ELR (cell line): ENCODE measurements at regions not wholly inside any gene's neighbourhood (a gene's known extent, or its start where the extent isn't known, plus 50 kb on each side); places are given as distances from the start of the nearest gene placed in this dataset.
"Not testable (repeated sequence)": the region's sequence is repeated elsewhere in the genome, so short reads cannot be mapped to it uniquely, and the experiment has no call there.

ENCODE experiments used
- DNase-seq: peaks from one replicate; pipeline ENCODE4 v3.0.0-alpha.2; 2015; ENCODE audit warnings: low read depth

DNA sequence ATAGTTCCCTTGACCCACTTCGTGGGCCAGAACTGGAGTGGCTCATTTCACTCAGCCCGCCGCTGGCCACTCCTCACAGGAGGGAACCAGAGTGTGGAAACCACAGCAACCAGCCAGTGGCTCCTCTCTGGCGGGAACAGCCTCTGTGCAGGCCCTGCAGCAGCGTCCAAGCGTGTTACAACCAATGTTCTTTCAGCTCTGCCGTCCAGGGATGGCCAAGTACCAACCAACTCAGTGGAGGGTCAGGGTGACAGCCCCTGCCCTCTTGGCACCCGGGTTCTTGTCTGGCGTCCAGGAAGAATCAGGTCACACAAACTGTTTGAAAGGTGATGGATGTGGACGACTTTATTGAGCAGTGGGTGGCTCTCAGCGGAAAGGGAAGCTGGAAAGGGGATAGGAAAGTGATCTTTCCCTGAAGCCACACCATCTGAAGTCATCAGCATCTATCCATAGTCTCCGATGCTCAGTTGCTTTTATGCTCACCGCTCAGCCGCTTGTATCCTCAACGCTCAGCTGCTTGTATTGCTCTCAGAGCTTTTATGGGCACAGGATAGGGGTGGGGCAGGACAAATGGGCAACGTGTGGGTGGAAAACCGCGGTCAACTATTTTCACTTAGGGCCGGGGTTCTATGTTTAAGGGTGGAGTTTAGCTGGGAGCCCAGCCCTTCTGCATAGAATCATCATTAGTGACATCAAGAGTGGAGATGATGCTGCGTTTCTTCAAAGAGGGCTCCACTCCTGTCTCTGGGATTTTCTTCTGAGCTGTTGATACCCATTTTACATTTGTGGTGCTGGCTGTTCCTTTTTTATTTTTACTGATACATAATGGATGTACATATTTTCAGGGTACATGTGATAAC lies 250.2 kb downstream of the RRAGC start:
- no peak for DNase-seq

DNA sequence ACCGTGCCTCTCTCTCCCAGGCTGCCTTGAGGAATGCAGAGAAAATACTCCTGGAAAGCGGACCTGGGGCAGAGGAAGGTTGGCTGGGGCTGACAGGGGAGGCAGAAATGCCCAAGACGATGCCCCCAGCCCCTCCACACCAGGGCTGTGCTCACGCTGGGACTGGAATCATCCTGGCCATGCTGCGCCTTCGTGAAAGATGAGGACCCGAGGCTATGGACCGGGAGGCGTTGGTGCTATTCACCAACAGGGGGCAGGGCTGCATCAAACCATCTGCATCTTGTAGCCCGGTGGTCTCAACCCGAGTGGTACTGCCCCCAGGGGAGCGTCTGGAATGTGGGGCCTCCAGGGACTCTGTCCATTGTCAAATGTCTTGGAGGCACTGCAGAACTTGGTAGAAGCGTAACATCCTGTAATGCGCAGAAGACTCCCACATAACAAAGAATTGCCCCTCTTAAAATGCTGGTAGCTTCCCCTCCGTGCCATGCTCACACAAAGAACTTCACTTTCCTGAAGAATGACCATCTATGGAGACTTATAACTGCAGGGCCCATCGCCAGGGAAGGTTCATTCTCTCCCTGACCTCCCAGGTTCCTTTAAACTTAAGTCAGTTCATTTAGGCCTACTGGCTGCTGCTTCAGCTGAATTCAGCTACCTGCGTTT lies 251.2 kb downstream of the RRAGC start:
- DNase-seq = peak; percentile 43

DNA sequence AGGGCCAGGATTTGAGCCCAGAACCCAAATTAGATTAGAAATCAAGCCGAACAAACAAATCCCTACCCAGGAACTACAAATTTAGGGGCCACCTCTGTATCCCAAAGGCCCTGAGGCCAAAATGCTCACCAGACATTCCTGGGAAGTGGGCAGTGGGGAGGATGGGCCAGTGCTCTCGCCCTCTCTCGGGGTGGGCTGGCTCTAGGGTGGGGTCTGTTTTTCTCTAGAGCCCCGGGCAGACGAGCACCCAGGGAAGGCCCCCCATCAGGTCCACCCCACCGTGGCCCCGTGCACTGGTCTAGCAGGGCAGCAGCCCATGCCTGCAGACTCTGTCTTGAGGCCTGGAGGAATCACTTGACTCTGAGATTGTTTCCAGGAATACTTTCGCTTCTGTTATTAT lies 252.0 kb downstream of the RRAGC start:
- DNase-seq = no peak

- no peak for DNase-seq
Observed at GRCh38 chr1:38605063-38605462, 254.5 kb downstream of the RRAGC start.

- no peak for DNase-seq
Observed at GRCh38 chr1:38603907-38604306, 255.7 kb downstream of the RRAGC start.

DNA sequence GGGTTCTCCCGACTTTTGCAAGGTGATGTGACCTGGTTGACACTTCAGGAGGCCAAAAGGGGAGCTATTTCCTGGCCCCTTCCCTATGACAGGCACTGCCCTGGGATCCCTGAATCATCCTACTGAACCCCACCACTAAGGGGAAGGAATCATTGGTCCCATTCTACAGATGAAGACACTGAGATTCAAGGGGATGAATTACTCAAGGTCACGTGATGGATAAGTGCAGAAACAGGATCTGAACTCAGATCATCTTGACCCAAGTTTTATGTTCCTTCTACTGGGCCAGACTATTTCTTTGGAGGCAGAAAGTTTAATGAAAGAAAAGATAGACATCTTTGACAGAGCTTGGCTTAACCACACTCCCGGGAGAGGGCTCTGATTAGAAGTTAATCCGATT lies 258.7 kb downstream of the RRAGC start:
- no peak for DNase-seq

DNA sequence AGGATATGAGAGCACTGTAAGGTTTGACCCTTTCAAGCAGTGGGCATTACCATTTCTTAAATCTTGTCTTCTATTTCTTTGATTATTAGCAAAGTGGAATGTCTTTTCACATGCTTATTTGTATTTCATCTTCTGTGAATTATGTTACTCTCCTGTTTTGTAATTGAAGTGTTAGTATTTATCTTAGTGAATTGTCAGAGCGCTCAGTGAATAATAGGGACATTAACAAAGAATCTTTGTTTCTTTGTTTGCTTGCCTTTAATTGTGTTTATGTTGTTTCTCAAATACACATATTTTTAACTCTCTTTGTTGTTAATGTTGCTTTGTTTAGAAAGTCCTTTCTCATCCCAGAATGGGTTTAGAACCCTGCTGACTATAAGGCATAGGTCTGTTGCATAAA lies 259.3 kb downstream of the RRAGC start:
- no peak for DNase-seq

DNA sequence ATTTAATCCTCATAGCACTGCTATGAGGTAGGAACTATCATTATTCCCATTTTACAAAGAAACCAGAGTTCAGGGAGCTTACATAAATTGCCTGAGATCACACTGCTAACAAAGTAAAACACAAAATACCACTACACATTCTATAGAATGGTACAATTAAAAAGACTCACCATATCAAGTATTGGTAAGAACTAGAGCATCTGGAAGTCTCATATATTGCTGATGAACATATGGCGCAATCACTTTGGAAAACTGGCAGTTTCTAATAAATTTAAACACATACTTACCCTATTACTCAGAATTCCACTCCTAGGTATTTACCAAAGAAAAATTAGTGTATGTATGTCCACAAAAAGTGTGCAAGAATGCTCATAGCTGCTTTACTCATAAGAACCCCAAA lies 261.5 kb downstream of the RRAGC start:
- DNase-seq = no peak

GRCh38 chr1:38589036-38589435 lies 270.5 kb downstream of the RRAGC start:
- no peak for DNase-seq

- DNase-seq = no peak
Observed at GRCh38 chr1:38587766-38588165, 271.8 kb downstream of the RRAGC start.

DNA sequence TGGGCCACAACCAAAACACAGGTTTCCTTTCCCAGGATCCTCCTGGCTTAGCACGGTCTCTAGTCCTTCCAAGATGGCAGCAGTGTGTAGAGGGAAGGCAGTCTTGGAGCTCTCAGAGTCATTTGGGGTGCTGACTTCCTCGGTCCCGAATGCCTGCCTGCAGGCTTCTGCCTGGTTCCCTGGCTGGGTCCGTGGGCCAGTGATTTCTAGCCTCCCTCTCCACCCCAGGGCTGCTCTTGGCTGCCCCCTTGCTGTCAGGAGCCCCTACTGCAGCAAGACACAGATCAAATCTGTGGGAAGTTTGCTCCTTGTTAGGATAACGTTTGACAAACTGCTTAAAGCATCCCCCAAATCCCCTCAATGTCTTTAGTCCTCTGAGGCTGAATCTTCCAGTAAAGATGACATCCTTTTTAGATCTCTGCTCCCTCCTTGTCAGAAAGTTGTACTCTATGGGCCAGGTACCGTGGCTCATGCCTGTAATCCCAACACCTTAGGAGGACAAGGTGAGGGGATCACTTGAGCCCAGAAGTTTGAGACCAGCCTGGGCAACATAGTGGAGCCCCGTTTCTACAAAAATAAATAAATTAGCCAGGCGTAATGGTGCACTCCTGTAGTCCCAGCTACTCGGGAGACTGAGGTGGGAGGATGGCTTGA lies 272.5 kb downstream of the RRAGC start:
- DNase-seq = peak; percentile 42

GRCh38 chr1:38585971-38586370 lies 273.6 kb downstream of the RRAGC start:
- DNase-seq = no peak

DNA sequence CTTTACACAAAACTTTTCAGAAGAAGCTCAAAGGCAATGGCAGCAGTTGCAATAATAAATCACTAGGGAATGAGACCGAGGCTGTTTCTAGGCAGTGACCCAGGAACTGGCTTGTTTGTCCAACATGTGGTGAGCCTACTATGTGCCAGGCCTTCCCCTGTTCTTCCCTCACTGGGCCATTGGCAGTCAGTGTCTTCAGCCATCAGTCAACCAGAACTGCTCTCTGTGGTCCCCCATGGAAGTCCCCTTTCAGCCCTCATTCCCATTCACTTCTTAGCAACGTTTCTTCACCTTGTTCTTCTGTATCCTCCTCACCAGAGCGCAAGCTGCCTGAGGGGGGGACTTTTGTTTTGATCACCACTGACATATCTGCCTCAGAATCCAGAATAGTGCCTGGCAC lies 274.1 kb downstream of the RRAGC start:
- no peak for DNase-seq

- no peak for DNase-seq
Observed at GRCh38 chr1:38584448-38585355, 274.9 kb downstream of the RRAGC start.

- not testable (repeated sequence) for DNase-seq
Observed at GRCh38 chr1:38583287-38583686, 276.3 kb downstream of the RRAGC start.

DNA sequence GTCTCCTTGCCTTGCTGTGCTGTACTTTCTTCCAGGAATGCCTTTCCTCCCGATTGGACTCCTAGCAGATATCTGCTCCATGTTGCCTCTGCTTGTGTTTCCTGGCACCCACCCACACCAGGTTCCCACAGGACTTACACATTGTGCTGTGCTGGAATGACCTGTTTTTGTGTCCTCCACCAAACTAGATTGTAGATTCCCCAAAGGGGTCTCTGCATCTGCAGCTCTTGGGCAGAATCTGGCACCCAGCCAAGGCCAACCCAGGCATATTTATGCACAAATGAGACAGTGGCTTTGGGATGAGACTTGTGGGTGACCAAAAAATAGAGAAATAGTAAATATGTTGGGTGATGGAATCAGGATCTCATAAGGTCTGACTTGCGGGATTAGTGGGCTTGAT lies 278.2 kb downstream of the RRAGC start:
- no peak for DNase-seq

- DNase-seq = no peak
Observed at GRCh38 chr1:38580594-38580993, 279.0 kb downstream of the RRAGC start.

- DNase-seq = no peak
Observed at GRCh38 chr1:38579056-38579455, 280.5 kb downstream of the RRAGC start.

DNA sequence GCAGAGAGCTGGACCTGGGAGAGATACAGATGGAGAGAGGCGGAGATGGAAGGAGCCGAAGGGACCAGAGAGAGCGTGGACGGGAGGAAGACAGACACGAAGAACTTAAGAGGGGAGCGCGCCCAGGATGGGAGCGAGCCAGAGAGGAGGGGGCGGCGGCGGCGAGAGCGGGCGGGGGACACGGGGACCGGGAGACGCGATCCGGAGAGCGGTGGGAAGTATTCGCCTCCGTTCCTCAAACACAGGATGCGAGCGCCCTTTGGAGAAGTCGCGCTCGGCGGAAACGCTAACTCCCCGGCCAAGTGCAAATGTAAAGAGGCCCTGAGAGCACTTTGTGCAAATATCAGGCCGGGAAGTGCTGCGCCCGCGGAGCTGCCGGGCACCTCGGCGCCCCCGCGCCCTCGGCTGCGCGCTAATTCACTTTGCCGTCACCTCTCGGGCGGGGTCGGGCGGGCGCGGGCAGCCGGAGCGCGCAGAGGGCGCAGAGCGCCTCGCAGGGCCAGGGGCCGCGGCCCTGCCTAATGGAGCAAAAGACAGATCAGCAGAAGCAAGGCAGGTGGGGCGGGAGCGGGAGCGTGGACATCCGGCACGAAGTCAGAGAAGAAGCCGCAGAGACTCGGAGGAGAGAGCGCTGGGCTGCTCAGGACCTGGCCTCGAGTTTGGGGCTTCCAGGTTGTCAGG lies 281.2 kb downstream of the RRAGC start:
- no peak for DNase-seq

DNA sequence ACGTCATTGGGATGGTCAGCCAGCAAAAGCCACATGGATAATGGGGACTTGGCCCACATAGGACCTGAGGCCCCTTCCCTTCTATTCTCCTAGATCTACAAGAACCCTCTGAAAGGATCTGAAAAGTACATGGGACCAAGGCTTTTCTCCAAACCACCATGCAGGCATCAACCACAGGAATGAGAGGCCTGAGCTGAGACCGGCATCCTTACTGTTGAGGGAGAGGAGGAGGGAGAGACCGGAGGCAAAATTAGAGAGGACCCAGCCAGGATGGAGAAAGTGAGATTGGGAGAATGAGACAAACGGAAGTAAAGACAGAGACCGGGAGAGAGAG lies 281.7 kb downstream of the RRAGC start:
- no peak for DNase-seq

GRCh38 chr1:38577385-38577784 lies 282.2 kb downstream of the RRAGC start:
- DNase-seq = no peak

DNA sequence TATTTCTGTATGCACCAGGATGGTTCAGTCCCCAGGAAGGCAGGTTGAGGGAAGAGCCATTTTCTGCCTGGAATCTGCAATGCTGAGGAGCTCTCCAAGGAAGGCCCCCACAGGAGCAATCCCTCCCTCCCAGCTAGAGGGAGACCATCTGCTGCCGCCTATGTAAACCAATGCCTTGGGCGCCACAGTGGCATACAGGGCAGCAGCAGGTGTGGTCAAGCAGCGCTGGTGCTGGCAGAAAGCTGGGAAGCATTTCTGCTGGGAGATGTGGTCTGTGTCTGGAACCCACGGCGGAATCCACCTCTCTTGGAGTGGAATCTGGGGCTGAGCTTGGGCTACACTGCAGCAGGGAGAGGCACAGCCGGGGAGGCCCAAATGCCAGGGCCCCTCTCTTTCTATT lies 283.3 kb downstream of the RRAGC start:
- DNase-seq = no peak
